ENCODE measurements at regions not wholly inside any gene's neighbourhood (a gene's known extent, or its start where the extent isn't known, plus 50 kb on each side); places are given as distances from the start of the nearest gene placed in this dataset.
"Not testable (repeated sequence)": the region's sequence is repeated elsewhere in the genome, so short reads cannot be mapped to it uniquely, and the experiment has no call there.

- no peak for TF ChIP-seq CTCF (IDR thresholded peaks at IDR 0.05; ENCODE audit: low read depth, low read length, missing control alignments)
- H3K4me3 ChIP-seq (ENCODE audit: low read depth, low read length): no peak overlapping the region
- no peak for DNase-seq (ENCODE audit: low read depth)
Measured at GRCh38 chr5:19274578-19274977, 713.4 kb downstream of the CDH18 start.

- no peak for TF ChIP-seq CTCF (IDR thresholded peaks at IDR 0.05; ENCODE audit: low read depth, low read length, missing control alignments)
- DNase-seq (ENCODE audit: low read depth): no peak
- no peak overlapping the region for H3K4me3 ChIP-seq (ENCODE audit: low read depth, low read length)
Measured at GRCh38 chr5:19285286-19285685, 702.7 kb downstream of the CDH18 start.

GRCh38 chr5:19287548-19288277 is 700.3 kb downstream of the CDH18 start:
- not testable (repeated sequence) for DNase-seq (ENCODE audit: low read depth); H3K4me3 ChIP-seq (ENCODE audit: low read depth, low read length)

GRCh38 chr5:19288311-19288710 is 699.7 kb downstream of the CDH18 start:
- DNase-seq (ENCODE audit: low read depth); H3K4me3 ChIP-seq (ENCODE audit: low read depth, low read length): not testable (repeated sequence)

GRCh38 chr5:19297934-19298333 is 690.1 kb downstream of the CDH18 start:
- no peak for TF ChIP-seq CTCF (IDR thresholded peaks at IDR 0.05; ENCODE audit: low read depth, low read length, missing control alignments)
- DNase-seq (ENCODE audit: low read depth): no peak
- H3K4me3 ChIP-seq (ENCODE audit: low read depth, low read length): no peak overlapping the region

- H3K4me3 ChIP-seq (ENCODE audit: low read depth, low read length): no peak overlapping the region
- no peak for TF ChIP-seq CTCF (IDR thresholded peaks at IDR 0.05; ENCODE audit: low read depth, low read length, missing control alignments)
- DNase-seq (ENCODE audit: low read depth): no peak
Measured at GRCh38 chr5:19301271-19301670, 686.7 kb downstream of the CDH18 start.

- no peak for DNase-seq (ENCODE audit: low read depth)
- TF ChIP-seq CTCF (IDR thresholded peaks at IDR 0.05; ENCODE audit: low read depth, low read length, missing control alignments): no peak
Measured at GRCh38 chr5:19314840-19315239, 673.2 kb downstream of the CDH18 start.

GRCh38 chr5:19319252-19319651 is 668.7 kb downstream of the CDH18 start:
- TF ChIP-seq CTCF (IDR thresholded peaks at IDR 0.05; ENCODE audit: low read depth, low read length, missing control alignments): no peak
- DNase-seq (ENCODE audit: low read depth): no peak
- H3K4me3 ChIP-seq (ENCODE audit: low read depth, low read length): no peak overlapping the region

More at GRCh38 chr5:19314840-19315239, 673.2 kb downstream of the CDH18 start:
- no peak overlapping the region for H3K4me3 ChIP-seq (ENCODE audit: low read depth, low read length)

All from GM12864 (cell line).